ENCODE measurements at regions not wholly inside any gene's neighbourhood (a gene's known extent, or its start where the extent isn't known, plus 50 kb on each side); places are given as distances from the start of the nearest gene placed in this dataset.

- Mint-ChIP-seq H3K27me3 (no peaks in the 10 kb centered on the region), H3K36me3 (ENCODE audit: insufficient read depth) (no peaks in the 10 kb centered on the region), H3K4me1 (no peaks in the 10 kb centered on the region), H3K9me3 (peaks cover 5% of the 10 kb centered on the region), H3K27ac (ENCODE audit: low read depth) (no peak overlapping the region), H3K4me3 (no peak overlapping the region)
- DNase-seq (ENCODE audit: low spot score in 2 of 2) (no peak), ATAC-seq (replicated peaks; ENCODE audit: extremely low read depth, poor library complexity, severe bottlenecking) (no peak)
These were observed 250.1 kb upstream of the KLF4 start for GRCh38 chr9:107739601-107740082.

- ATAC-seq (replicated peaks; ENCODE audit: extremely low read depth, poor library complexity, severe bottlenecking) = no peak
- Mint-ChIP-seq H3K9me3 (peaks cover 5% of the 10 kb centered on the region), H3K4me3 (no peak overlapping the region), H3K4me1 (no peaks in the 10 kb centered on the region), H3K27ac (ENCODE audit: low read depth) (no peak overlapping the region), H3K27me3 (no peaks in the 10 kb centered on the region), H3K36me3 (ENCODE audit: insufficient read depth) (no peaks in the 10 kb centered on the region)
- no peak for DNase-seq (ENCODE audit: low spot score in 2 of 2)
These were observed 249.2 kb upstream of the KLF4 start for GRCh38 chr9:107738789-107739188.

DNA sequence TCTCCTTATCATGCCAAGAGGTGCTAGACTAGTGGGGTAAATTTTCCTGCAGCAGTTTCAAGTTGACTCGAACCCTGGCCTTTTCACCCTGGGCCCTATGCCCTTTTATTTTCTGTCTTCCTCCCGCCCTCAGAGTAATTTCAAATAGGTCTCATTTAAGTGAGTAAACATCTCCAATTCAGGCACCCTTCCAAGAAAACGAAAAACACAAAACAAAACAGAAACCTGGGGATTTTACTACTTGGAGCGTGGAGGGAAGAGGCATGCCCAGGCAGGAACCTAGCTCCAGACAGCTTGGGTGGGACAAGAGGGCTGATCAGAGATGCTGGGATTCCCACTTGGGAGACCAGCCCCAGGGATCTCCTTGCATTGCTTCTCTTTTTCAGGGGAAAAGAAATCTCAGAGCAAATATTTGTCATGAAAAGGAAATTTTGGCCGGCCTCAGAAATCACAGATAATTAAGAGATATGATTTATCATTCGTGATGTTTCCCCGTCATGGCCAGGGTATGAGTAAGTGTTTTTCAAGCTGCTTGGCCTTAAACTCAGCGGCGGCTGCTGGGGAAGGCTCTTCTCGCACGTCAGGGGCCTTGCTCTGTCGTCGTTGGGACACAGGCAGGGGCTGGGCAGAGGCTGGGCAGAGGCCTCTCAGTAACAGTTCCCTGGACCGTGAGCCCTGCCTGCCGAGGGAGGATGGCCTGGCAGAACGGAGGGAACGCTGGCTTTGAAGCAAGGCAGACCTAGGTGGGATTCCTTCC is 248.6 kb upstream of the KLF4 start:
- ATAC-seq (replicated peaks; ENCODE audit: extremely low read depth, poor library complexity, severe bottlenecking) (no peak), DNase-seq (ENCODE audit: low spot score in 2 of 2) (no peak)
- Mint-ChIP-seq H3K27me3 (no peaks in the 10 kb centered on the region), H3K9me3 (peaks cover 5% of the 10 kb centered on the region), H3K27ac (ENCODE audit: low read depth) (no peak overlapping the region), H3K36me3 (ENCODE audit: insufficient read depth) (no peaks in the 10 kb centered on the region), H3K4me1 (no peaks in the 10 kb centered on the region), H3K4me3 (no peak overlapping the region)

DNA sequence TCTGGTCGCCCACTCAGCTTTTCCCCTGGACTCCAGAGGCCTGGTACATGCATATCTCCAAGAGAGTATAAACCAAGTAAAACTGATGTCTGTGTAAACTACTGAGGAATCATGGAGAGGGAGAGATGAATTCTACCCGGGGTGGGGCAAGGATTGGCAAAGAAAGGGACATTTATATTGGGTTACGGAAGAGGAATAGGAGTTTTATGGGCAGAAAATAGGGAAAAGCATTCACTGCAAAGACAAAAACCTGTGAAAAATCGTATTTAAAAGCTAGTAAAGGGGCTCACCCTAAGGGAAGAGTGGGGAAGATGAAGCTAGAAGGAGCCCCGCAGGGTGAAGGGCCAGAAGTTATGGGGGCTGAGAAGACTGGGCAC is 248.0 kb upstream of the KLF4 start:
- H3K36me3 Mint-ChIP-seq (ENCODE audit: insufficient read depth) = no peaks in the 10 kb centered on the region
- no peaks in the 10 kb centered on the region for H3K27me3 Mint-ChIP-seq
- H3K9me3 Mint-ChIP-seq = peaks cover 5% of the 10 kb centered on the region
- no peak for DNase-seq (ENCODE audit: low spot score in 2 of 2)
- H3K4me3 Mint-ChIP-seq = no peak overlapping the region
- ATAC-seq (replicated peaks; ENCODE audit: extremely low read depth, poor library complexity, severe bottlenecking) = no peak
- no peak overlapping the region for H3K27ac Mint-ChIP-seq (ENCODE audit: low read depth)
- no peaks in the 10 kb centered on the region for H3K4me1 Mint-ChIP-seq

GRCh38 chr9:107735821-107736220 is 246.3 kb upstream of the KLF4 start:
- Mint-ChIP-seq H3K4me3 (no peak overlapping the region), H3K4me1 (no peaks in the 10 kb centered on the region), H3K27me3 (no peaks in the 10 kb centered on the region), H3K9me3 (peaks cover 5% of the 10 kb centered on the region), H3K27ac (ENCODE audit: low read depth) (no peak overlapping the region), H3K36me3 (ENCODE audit: insufficient read depth) (no peaks in the 10 kb centered on the region)
- ATAC-seq (replicated peaks; ENCODE audit: extremely low read depth, poor library complexity, severe bottlenecking) = no peak
- no peak for DNase-seq (ENCODE audit: low spot score in 2 of 2)

- Mint-ChIP-seq H3K9me3 (no peaks in the 10 kb centered on the region), H3K4me1 (no peaks in the 10 kb centered on the region), H3K4me3 (no peak overlapping the region), H3K27me3 (no peaks in the 10 kb centered on the region), H3K27ac (ENCODE audit: low read depth) (no peak overlapping the region), H3K36me3 (ENCODE audit: insufficient read depth) (no peaks in the 10 kb centered on the region)
- DNase-seq (ENCODE audit: low spot score in 2 of 2) (no peak), ATAC-seq (replicated peaks; ENCODE audit: extremely low read depth, poor library complexity, severe bottlenecking) (no peak)
These were observed 244.9 kb upstream of the KLF4 start for GRCh38 chr9:107734256-107735013.

DNA sequence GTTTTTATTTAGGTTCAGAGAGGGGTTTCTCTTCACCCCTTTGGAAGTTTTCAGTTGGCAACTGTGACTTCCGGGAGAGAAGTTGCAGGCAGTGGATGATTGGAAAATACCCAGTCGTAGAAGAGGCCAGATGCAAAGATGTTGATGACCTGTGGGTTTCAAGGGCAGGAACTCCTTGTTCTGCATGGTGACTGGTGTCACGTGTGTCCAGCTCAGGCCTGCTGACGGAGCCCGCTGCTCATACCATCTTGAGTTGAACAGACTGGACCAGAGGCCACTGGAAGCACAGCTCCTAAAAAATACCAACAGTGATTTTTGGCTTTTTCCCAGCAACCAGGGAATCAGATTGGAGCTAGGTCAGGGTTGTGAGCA is 243.9 kb upstream of the KLF4 start:
- Mint-ChIP-seq H3K36me3 (ENCODE audit: insufficient read depth) (no peaks in the 10 kb centered on the region), H3K4me1 (no peaks in the 10 kb centered on the region), H3K27ac (ENCODE audit: low read depth) (no peak overlapping the region), H3K4me3 (no peak overlapping the region), H3K9me3 (no peaks in the 10 kb centered on the region), H3K27me3 (no peaks in the 10 kb centered on the region)
- DNase-seq (ENCODE audit: low spot score in 2 of 2) (no peak), ATAC-seq (replicated peaks; ENCODE audit: extremely low read depth, poor library complexity, severe bottlenecking) (no peak)

GRCh38 chr9:107732781-107733522 is 243.4 kb upstream of the KLF4 start:
- H3K36me3 Mint-ChIP-seq (ENCODE audit: insufficient read depth) = no peaks in the 10 kb centered on the region
- ATAC-seq (replicated peaks; ENCODE audit: extremely low read depth, poor library complexity, severe bottlenecking) = no peak
- no peaks in the 10 kb centered on the region for H3K27me3 Mint-ChIP-seq
- no peak overlapping the region for H3K4me3 Mint-ChIP-seq
- no peak for DNase-seq (ENCODE audit: low spot score in 2 of 2)
- no peaks in the 10 kb centered on the region for H3K4me1 Mint-ChIP-seq
- no peaks in the 10 kb centered on the region for H3K9me3 Mint-ChIP-seq
- no peak overlapping the region for H3K27ac Mint-ChIP-seq (ENCODE audit: low read depth)

DNA sequence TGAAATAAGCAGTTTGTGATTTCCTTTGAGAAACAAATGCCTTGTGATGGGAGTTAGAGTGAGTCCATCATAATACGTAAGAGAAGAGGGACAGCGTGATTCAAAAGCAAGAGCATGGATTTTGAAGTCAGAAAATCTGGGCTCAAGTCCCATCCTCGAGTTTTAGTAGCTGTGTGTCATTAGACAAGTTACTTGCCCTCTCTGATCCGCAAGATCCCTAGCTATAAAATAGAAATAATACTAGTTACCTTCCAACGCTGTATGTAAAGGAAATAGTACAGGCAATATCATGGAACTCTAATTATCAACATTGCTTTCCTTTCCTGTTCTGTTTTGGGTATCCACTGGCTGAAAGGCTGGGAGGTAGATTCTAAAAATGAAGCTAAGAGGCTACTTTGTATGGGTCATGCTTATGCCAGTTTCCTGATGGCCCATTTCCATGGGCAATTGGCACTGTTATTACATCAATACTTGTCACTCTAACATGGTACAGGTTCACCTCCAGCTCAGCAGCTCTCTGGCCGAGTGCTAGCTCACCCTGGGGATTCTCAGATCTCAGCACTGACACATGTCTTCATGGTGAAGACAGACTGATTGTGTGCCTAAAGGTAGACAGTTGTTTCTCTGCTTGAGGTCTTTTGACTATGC is 241.7 kb upstream of the KLF4 start:
- H3K4me1 Mint-ChIP-seq = no peaks in the 10 kb centered on the region
- ATAC-seq (replicated peaks; ENCODE audit: extremely low read depth, poor library complexity, severe bottlenecking) = no peak
- H3K27me3 Mint-ChIP-seq = no peaks in the 10 kb centered on the region
- no peak overlapping the region for H3K27ac Mint-ChIP-seq (ENCODE audit: low read depth)
- H3K9me3 Mint-ChIP-seq = peaks cover 10% of the 10 kb centered on the region
- no peak overlapping the region for H3K4me3 Mint-ChIP-seq
- no peak for DNase-seq (ENCODE audit: low spot score in 2 of 2)
- no peaks in the 10 kb centered on the region for H3K36me3 Mint-ChIP-seq (ENCODE audit: insufficient read depth)

- no peaks in the 10 kb centered on the region for H3K4me1 Mint-ChIP-seq
- H3K27ac Mint-ChIP-seq (ENCODE audit: low read depth) = no peak overlapping the region
- H3K27me3 Mint-ChIP-seq = no peaks in the 10 kb centered on the region
- ATAC-seq (replicated peaks; ENCODE audit: extremely low read depth, poor library complexity, severe bottlenecking) = no peak
- H3K36me3 Mint-ChIP-seq (ENCODE audit: insufficient read depth) = no peaks in the 10 kb centered on the region
- peaks cover 11% of the 10 kb centered on the region for H3K9me3 Mint-ChIP-seq
- H3K4me3 Mint-ChIP-seq = no peak overlapping the region
- no peak for DNase-seq (ENCODE audit: low spot score in 2 of 2)
These were observed 241.1 kb upstream of the KLF4 start for GRCh38 chr9:107730666-107731065.

GRCh38 chr9:107727086-107727780 is 237.7 kb upstream of the KLF4 start:
- H3K9me3 Mint-ChIP-seq = peaks cover 28% of the 10 kb centered on the region
- H3K27me3 Mint-ChIP-seq = no peaks in the 10 kb centered on the region
- DNase-seq (ENCODE audit: low spot score in 2 of 2) (no peak), ATAC-seq (replicated peaks; ENCODE audit: extremely low read depth, poor library complexity, severe bottlenecking) (no peak)
- H3K36me3 Mint-ChIP-seq (ENCODE audit: insufficient read depth) = no peaks in the 10 kb centered on the region
- H3K4me1 Mint-ChIP-seq = no peaks in the 10 kb centered on the region
- H3K27ac Mint-ChIP-seq (ENCODE audit: low read depth) = no peak overlapping the region
- no peak overlapping the region for H3K4me3 Mint-ChIP-seq

GRCh38 chr9:107723015-107723414 is 233.4 kb upstream of the KLF4 start:
- Mint-ChIP-seq H3K27ac (ENCODE audit: low read depth) (no peak overlapping the region), H3K36me3 (ENCODE audit: insufficient read depth) (no peaks in the 10 kb centered on the region), H3K4me3 (no peak overlapping the region), H3K27me3 (no peaks in the 10 kb centered on the region), H3K9me3 (peaks cover 32% of the 10 kb centered on the region), H3K4me1 (no peaks in the 10 kb centered on the region)
- DNase-seq (ENCODE audit: low spot score in 2 of 2) (no peak), ATAC-seq (replicated peaks; ENCODE audit: extremely low read depth, poor library complexity, severe bottlenecking) (no peak)

All from central memory CD8-positive, alpha-beta T cell (primary cell).